Choroid plexus epithelial cell (primary cell): ENCODE measurements at regions not wholly inside any gene's neighbourhood (a gene's known extent, or its start where the extent isn't known, plus 50 kb on each side); places are given as distances from the start of the nearest gene placed in this dataset.
"Not testable (repeated sequence)": the region's sequence is repeated elsewhere in the genome, so short reads cannot be mapped to it uniquely, and the experiment has no call there.

ENCODE experiments used
- DNase-seq: peaks from one replicate; pipeline ENCODE4 v3.0.0-alpha.2; 2010; ENCODE audit warnings: low read depth
- H3K4me3 ChIP-seq: 2 replicates; pipeline ENCODE4 v1.5.1; 2011; ENCODE audit warnings: low read depth, mild to moderate bottlenecking, control low read depth, low read length, moderate library complexity
- TF ChIP-seq, protein P1 (sequence below): conservative IDR thresholded peaks from 2 replicates; pipeline ENCODE4 v1.5.1; 2011; ENCODE audit warnings: low read depth, mild to moderate bottlenecking, control low read depth, inconsistent platforms, low read length, moderate library complexity

DNA sequence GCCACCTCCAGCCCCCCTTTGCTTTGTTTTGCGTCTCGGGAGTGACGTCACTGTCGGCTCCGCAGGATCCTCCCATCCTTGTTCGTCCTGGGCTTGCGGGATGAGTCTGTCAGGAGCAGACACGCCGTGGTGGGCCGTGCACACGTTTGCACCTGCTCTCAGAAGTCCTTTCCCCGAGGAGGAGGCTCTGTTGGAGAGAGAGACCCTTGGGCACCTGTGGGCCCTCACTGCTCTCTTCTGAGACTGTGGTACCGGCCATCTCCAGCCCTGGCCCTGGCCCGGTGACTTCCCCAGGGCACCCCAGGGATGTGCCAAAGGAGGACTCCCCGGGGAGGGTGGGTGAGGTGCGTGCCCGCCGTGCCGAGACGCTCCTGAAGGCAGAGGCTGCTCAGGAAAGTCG, 76.1 kb upstream of the PPP2R3B start:
- no peak overlapping the region for H3K4me3 ChIP-seq
- TF ChIP-seq, protein P1, sequence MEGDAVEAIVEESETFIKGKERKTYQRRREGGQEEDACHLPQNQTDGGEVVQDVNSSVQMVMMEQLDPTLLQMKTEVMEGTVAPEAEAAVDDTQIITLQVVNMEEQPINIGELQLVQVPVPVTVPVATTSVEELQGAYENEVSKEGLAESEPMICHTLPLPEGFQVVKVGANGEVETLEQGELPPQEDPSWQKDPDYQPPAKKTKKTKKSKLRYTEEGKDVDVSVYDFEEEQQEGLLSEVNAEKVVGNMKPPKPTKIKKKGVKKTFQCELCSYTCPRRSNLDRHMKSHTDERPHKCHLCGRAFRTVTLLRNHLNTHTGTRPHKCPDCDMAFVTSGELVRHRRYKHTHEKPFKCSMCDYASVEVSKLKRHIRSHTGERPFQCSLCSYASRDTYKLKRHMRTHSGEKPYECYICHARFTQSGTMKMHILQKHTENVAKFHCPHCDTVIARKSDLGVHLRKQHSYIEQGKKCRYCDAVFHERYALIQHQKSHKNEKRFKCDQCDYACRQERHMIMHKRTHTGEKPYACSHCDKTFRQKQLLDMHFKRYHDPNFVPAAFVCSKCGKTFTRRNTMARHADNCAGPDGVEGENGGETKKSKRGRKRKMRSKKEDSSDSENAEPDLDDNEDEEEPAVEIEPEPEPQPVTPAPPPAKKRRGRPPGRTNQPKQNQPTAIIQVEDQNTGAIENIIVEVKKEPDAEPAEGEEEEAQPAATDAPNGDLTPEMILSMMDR, result no peak
- DNase-seq, result no peak

DNA sequence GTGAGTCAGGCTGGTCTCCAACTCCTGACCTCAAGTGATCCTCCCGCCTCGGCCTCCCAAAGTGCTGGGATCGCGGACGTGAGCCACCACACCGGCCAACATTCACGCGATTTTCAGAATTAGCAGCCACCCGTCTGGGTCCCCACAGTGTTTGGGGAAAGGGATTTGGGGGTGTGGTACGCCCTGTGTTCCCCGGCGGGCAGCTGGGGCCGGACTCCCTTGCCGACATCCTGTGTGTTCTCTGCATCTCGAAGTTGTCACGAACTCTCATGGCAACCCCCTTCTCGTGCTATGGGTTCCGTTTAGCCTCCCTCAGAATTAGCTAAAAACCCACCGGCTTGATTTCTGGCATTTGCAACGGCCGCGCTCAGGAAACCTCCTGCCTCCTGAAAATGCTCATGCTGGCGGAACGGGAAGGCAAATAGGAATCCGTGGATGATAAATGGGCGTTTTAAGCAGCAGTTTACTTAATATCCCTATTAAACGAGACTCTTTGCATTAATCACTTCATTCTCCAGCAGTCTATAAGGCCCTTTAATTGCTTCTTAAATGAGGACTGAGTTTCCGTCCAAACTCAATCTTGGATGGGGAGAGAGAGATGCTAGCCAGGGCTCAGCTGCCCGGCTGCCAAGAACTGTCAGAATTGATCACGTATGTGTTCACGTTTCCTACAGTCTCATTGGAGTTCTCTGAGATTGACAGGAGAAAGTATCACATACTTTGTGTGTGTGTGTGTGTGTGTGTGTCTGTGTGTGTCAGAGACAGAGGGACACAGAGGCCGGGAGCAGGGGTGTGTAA, 78.9 kb upstream of the PPP2R3B start:
- TF ChIP-seq, protein P1, result no peak
- H3K4me3 ChIP-seq, result no peak overlapping the region
- DNase-seq, result no peak

DNA sequence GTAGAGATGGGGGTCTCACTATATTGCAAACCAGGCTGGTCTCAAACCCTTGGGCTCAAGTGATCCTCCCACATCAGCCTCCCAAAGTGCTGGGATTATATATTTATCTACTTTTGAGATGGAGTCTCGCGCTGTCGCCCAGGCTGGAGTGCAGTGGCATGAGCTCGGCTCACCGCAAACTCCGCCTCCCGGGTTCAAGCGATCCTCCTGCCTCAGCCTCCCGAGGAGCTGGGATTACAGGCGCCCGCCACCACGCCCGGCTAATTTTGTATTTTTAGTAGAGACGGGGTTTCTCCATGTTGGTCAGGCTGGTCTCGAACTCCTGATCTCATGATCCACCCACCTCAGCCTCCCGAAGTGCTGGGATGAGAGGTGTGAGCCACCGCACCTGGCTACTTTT, 80.1 kb upstream of the PPP2R3B start:
- not testable (repeated sequence) for H3K4me3 ChIP-seq, DNase-seq

DNA sequence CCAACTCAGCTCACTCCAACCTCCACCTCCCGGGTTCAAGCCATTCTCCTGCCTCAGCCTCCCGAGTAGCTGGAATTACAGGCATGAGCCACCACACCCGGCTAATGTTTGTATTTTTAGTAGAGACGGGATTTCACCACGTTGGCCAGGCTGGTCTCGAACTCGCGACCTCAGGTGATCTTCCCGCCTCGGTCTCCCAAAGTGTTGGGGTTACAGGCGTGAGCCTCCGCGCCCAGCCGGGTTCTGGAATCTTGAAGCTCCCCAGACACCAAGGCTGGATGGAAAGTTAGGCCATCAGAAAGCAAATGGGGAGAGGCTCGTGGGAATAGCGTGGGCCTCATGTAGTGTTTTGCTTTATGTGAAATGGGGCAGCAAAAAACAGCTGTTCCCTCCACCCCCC, 81.0 kb upstream of the PPP2R3B start:
- not testable (repeated sequence) for H3K4me3 ChIP-seq, DNase-seq

DNA sequence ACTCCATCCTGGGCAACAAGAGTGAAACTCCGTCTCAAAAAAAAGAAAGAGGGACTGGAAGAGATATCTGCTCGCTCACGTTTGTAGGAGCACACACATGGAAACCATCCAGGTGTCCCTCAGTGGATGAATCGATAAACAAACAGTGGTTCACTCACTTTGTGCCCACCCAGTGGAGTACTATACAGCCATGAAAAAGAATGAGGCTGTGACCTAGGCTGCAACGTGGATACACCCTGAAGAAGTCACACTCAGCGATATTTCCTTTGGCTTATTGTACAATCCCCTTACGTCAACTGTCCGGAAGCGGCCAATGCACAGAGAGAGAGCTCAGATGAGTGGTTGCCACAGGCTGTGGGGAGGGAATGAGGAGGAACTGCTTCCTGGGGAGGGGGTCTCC, 82.3 kb upstream of the PPP2R3B start:
- DNase-seq, result no peak

DNA sequence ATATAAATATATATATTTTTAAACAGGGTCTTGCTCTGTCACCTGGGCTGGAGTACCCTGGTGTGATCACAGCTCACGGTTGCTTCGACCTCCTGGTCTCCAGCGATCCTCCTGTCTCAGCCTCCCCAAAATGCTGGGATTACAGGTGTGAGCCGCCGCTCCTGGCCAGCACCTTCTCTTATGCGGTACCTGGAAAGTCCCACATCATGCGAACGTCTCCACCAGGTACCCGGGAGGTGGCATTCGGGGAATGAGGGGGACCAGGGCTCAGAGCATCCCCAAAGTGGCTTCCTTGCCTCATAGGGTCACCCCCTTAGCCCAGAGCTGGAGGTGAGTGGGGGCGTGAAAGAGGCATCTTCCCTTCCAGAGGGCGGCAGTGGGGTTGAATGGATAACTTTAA, 84.0 kb upstream of the PPP2R3B start:
- no peak overlapping the region for H3K4me3 ChIP-seq
- TF ChIP-seq, protein P1, result no peak
- DNase-seq, result no peak

More for the DNA sequence above, 82.3 kb upstream of the PPP2R3B start:
- H3K4me3 ChIP-seq, result no peak overlapping the region
- TF ChIP-seq, protein P1, result no peak

DNA sequence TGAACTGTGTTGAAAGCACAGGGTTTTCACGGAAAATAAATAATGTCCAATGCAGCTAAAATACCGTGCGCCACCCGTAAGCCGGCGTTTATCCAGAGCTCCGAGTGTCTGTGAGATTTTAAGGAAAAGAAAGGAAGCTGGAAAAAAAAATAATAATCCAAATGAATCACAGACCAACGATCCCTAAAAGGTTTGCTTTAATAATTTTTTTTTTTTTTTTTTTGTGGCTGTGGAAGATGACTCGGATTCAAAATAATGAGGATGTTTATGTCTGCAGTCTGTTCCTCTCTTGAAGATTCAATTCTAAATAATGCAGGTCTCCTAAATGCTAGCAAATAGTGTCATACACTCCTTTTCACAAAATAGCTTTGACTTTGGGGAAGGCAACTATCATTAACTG, 84.6 kb upstream of the PPP2R3B start:
- no peak for DNase-seq
- TF ChIP-seq, protein P1, result no peak
- no peak overlapping the region for H3K4me3 ChIP-seq

DNA sequence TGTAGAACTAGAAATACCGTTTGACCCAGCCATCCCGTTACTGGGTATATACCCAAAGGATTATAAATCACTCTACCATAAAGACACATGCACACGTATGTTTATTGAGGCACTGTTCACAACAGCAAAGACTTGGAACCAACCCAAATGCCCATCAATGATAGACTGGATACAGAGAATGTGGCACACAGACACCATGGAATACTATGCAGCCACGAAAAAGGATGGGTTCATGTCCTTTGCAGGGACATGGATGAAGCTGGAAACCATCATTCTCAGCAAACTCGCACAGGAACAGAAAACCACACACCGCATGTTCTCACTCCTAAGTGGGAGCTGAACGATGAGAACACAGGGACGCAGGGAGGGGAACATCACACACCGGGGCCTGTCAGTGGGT, 85.6 kb upstream of the PPP2R3B start:
- not testable (repeated sequence) for DNase-seq, H3K4me3 ChIP-seq
